ENCODE measurements at regions not wholly inside any gene's neighbourhood (a gene's known extent, or its start where the extent isn't known, plus 50 kb on each side); places are given as distances from the start of the nearest gene placed in this dataset.

DNA sequence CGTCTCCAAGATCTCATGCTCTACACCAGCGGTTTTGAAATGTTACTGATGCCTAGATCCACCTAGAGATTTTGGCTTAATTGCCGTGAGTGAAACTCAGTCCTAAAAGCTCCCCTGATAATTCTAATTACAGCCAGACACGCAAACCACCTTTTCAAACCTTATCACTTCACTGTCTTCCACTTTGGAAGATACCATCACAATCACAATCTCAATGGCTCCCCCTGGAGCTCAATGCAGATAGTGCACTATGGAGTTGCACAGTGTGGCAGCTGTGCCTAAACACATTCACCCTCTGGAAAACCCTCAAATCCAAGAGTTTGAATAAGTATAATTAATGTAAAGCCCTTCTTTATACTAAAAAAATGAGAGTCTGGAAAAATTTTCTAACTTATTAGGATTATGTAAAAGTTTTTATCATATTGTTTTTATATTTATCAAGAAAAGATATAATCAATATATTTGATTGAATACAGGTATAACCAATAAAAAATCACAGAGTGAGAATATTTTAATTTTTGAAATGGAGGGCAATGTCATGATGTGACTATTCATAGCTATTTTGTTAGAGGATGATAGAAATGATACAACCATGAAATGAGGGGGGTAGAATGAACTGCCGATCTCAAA is 102.9 kb upstream of the SLC8A1 start:
- H3K27me3 ChIP-seq: no peaks in the 10 kb centered on the region
- H3K9me3 ChIP-seq: no peaks in the 10 kb centered on the region
- intact Hi-C loops (cut with DNase I): loop anchor here (5.0 to 10.0 kb wide), 2 partner anchors 637 to 640 kb away; no protein-coding TSS in a partner anchor
- H3K4me3 ChIP-seq: no peak overlapping the region
- ATAC-seq: peak; percentile 87 to 92 (median 90)
- H3K27ac ChIP-seq: no peak overlapping the region
- WGBS (ENCODE audit: insufficient coverage, low coverage, low lambda C conversion rate, missing lambda C conversion rate): 47% methylated on average over 5 of the region's 5 CpGs
- H3K4me1 ChIP-seq: no peaks in the 10 kb centered on the region
- peak; percentile 71 to 88 (median 82) for TF ChIP-seq CTCF (IDR thresholded peaks at IDR 0.05)
- TF ChIP-seq POLR2A (IDR thresholded peaks at IDR 0.05): no peak
- H3K36me3 ChIP-seq: no peaks in the 10 kb centered on the region
- peak in 2 of 3 donors; percentile 43 to 65 for DNase-seq

- 36% methylated on average over 2 of the region's 2 CpGs for WGBS (ENCODE audit: insufficient coverage, low coverage, low lambda C conversion rate, missing lambda C conversion rate)
- no peaks in the 10 kb centered on the region for H3K36me3 ChIP-seq
- H3K4me1 ChIP-seq: no peaks in the 10 kb centered on the region
- no peak overlapping the region for H3K4me3 ChIP-seq
- H3K27me3 ChIP-seq: no peaks in the 10 kb centered on the region
- H3K9me3 ChIP-seq: no peaks in the 10 kb centered on the region
- intact Hi-C loops (cut with DNase I): loop anchor here (5.0 to 10.0 kb wide), 2 partner anchors 639 to 641 kb away; no protein-coding TSS in a partner anchor
- DNase-seq: no peak
- no peak for ATAC-seq
- H3K27ac ChIP-seq: no peak overlapping the region
- no peak for TF ChIP-seq CTCF (IDR thresholded peaks at IDR 0.05)
- no peak for TF ChIP-seq POLR2A (IDR thresholded peaks at IDR 0.05)
These were observed 104.4 kb upstream of the SLC8A1 start for GRCh38 chr2:40556293-40556692.

GRCh38 chr2:40556739-40557138 is 104.8 kb upstream of the SLC8A1 start:
- ATAC-seq (no peak), DNase-seq (no peak)
- TF ChIP-seq CTCF (IDR thresholded peaks at IDR 0.05): no peak
- no peak for TF ChIP-seq POLR2A (IDR thresholded peaks at IDR 0.05)
- no peak overlapping the region for H3K4me3 ChIP-seq
- no peak overlapping the region for H3K27ac ChIP-seq
- intact Hi-C loops (cut with DNase I): loop anchor here (5.0 to 10.0 kb wide), 2 partner anchors 639 to 642 kb away; no protein-coding TSS in a partner anchor
- 59% methylated on average over 6 of the region's 6 CpGs for WGBS (ENCODE audit: insufficient coverage, low coverage, low lambda C conversion rate, missing lambda C conversion rate)
- no peaks in the 10 kb centered on the region for H3K27me3 ChIP-seq
- H3K9me3 ChIP-seq: no peaks in the 10 kb centered on the region
- no peaks in the 10 kb centered on the region for H3K36me3 ChIP-seq
- H3K4me1 ChIP-seq: no peaks in the 10 kb centered on the region

DNA sequence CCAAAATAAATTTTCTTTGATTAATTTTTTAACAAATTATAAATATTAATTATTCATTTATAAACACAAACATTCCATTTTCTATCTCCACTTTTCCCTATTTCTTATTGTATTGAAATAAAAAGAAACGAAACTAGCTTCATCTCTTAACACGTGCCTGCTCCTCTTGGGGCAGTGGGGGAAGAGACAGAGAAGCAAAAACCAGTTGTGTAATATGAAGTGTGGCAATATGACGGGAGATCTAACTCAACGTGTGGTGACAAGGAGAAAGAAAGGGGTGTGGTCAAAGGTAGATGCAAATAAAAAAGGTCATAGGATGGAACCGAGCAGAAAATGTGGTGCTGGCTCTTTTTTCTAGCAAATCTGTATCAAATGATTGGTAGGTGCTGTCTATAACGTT is 106.9 kb upstream of the SLC8A1 start:
- no peaks in the 10 kb centered on the region for H3K36me3 ChIP-seq
- no peak overlapping the region for H3K27ac ChIP-seq
- no peak for TF ChIP-seq CTCF (IDR thresholded peaks at IDR 0.05)
- no peak for TF ChIP-seq POLR2A (IDR thresholded peaks at IDR 0.05)
- no peaks in the 10 kb centered on the region for H3K27me3 ChIP-seq
- no peak overlapping the region for H3K4me3 ChIP-seq
- WGBS (ENCODE audit: insufficient coverage, low coverage, low lambda C conversion rate, missing lambda C conversion rate): 42% methylated on average over 6 of the region's 6 CpGs
- intact Hi-C loops (cut with DNase I): loop anchor here (5.0 to 10.0 kb wide), 2 partner anchors 641 to 644 kb away; no protein-coding TSS in a partner anchor
- DNase-seq (no peak), ATAC-seq (peak in 1 of 4 donors; percentile 44)
- H3K4me1 ChIP-seq: no peaks in the 10 kb centered on the region
- no peaks in the 10 kb centered on the region for H3K9me3 ChIP-seq
